Omental fat pad (tissue), 3 donors: ENCODE measurements at regions not wholly inside any gene's neighbourhood (a gene's known extent, or its start where the extent isn't known, plus 50 kb on each side); places are given as distances from the start of the nearest gene placed in this dataset.

Experiments used
- ATAC-seq: fragments of 150-250 bp; one replicate; pipeline ENCODE4 v1.9.1; 2016; ENCODE audit warnings: mild to moderate bottlenecking, moderate library complexity; ENCODE audit not compliant: low FRiP score
- DNase-seq: peaks from one replicate; pipeline ENCODE4 v3.0.0-alpha.2; 2019; ENCODE audit warnings: low spot score
- TF ChIP-seq, protein P1 (sequence below), 3 donors: fragments of 450-650 bp; IDR thresholded peaks; one replicate each; pipeline ENCODE4 v1.5.1; 2016 to 2017; ENCODE audit warnings: antibody characterized with exemption in 3 of 3, mild to moderate bottlenecking in 3 of 3, moderate library complexity in 2 of 3

DNA sequence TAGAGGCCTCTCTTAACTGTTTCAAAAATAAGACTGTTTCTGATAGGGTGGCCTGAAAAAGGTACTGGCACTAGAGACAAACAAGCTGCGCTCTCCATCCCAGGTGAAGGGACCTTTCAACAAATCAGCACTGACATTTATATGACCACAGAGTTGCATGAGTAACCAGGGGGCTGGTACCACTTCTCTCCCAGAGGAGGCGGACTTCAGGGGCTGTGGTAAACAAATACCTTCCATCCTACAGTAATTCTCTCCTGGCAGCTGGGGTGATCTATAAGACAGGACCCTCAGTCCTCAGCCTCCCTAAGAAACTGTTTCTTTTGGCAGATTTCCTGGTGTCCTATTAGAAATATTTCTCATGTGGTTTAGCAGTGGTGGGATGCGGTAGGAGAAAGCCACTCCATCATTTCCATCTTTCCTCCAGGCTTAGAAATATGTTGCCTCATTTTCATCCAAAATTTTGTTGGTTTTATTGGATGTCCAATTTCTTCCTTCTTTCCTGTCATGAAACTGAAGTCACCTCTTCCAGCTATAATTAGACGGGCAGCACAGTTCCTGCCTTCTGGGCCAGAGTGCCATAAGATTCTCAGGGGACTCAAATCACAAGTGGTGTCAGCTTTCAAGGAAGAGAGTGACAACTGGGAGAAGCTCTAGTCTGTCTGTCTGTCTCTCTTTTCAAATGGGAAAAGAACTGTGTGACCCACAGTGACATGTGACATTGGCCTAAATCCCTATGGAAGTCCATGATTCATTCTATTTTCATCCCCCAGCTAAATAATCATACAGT lies 96.4 kb downstream of the CYRIA start:
- ATAC-seq (no peak), DNase-seq (no peak)
- TF ChIP-seq, protein P1, sequence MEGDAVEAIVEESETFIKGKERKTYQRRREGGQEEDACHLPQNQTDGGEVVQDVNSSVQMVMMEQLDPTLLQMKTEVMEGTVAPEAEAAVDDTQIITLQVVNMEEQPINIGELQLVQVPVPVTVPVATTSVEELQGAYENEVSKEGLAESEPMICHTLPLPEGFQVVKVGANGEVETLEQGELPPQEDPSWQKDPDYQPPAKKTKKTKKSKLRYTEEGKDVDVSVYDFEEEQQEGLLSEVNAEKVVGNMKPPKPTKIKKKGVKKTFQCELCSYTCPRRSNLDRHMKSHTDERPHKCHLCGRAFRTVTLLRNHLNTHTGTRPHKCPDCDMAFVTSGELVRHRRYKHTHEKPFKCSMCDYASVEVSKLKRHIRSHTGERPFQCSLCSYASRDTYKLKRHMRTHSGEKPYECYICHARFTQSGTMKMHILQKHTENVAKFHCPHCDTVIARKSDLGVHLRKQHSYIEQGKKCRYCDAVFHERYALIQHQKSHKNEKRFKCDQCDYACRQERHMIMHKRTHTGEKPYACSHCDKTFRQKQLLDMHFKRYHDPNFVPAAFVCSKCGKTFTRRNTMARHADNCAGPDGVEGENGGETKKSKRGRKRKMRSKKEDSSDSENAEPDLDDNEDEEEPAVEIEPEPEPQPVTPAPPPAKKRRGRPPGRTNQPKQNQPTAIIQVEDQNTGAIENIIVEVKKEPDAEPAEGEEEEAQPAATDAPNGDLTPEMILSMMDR (IDR thresholded peaks at IDR 0.05): no peak

DNA sequence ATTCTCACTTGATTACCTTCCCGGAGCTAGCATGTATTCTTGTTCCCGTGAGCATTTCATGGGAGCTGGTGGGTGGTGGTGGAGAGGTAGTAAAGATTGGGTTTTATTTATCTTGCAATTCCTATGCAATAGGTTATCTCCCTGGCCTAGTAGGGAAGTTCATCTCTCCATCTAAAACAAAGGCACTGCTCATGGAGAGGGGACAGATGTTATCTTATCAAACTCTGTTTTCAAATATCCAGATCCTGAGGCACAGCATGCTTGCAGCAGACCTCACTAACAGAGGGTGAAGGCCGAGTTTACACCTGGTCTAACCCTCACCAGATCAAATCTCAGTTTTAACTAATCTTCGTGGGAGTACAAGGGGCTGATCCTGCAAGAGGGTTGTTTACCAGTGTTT lies 98.9 kb downstream of the CYRIA start:
- DNase-seq (no peak), ATAC-seq (no peak)
- TF ChIP-seq, protein P1 (IDR thresholded peaks at IDR 0.05): no peak

DNA sequence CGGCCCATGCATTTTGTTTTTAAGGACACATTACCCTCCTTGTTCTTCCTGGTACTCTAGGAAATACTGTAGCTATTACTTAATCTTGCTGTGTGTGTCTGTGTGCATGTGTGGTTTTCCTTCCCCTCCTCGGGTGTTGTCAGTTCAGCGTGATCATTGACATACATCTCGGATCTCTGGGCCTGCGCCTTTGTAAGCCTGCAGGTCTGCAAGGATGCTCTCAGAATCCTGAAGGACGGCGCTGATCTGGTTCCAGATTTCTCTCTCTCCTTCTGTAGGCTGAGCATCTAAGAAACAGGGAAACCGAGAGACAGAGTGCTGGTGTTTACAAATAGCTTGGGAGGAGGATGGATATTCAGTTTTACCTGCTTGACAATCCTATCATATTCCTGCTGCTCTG lies 100.2 kb downstream of the CYRIA start:
- no peak for ATAC-seq
- TF ChIP-seq, protein P1 (IDR thresholded peaks at IDR 0.05): no peak
- no peak for DNase-seq

DNA sequence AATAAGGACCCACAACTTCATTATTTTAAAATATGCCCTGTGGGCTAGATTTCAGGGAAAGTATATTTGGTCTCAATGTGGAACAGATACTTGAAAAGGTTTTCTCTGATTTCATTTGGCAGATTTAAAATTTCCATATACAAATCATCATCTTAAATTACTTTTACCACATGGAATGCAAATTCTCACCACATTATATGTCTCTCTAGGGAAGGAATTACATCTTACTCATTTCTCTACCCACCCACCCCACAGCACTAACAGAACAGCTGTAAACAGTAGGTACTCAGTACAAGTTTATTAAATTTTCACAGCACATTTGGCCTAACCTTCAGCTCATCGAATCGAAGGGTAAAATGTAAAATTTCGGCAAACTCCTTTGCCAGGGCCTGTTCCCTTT lies 104.0 kb downstream of the CYRIA start:
- TF ChIP-seq, protein P1 (IDR thresholded peaks at IDR 0.05): no peak
- DNase-seq (no peak), ATAC-seq (no peak)

DNA sequence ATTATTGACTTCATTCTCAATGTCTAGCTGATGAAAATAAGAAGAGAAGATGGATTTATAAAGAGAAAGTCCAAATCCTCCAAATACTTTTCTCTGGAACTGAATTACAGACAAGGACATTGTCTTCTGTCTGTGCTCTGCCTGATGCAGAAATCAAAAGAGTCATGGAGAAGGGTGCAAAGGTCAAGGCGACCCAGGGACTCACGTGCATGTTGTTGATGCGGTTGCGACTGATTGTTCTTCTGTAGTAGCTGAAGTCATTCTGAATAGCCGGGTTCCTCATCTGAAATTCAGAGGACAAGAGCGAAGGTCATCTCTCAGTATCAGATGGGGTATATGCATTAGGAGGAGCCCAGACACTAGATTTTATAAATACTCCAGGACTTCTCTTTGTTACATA lies 104.4 kb downstream of the CYRIA start:
- TF ChIP-seq, protein P1 (IDR thresholded peaks at IDR 0.05): no peak
- DNase-seq: no peak
- ATAC-seq: no peak

DNA sequence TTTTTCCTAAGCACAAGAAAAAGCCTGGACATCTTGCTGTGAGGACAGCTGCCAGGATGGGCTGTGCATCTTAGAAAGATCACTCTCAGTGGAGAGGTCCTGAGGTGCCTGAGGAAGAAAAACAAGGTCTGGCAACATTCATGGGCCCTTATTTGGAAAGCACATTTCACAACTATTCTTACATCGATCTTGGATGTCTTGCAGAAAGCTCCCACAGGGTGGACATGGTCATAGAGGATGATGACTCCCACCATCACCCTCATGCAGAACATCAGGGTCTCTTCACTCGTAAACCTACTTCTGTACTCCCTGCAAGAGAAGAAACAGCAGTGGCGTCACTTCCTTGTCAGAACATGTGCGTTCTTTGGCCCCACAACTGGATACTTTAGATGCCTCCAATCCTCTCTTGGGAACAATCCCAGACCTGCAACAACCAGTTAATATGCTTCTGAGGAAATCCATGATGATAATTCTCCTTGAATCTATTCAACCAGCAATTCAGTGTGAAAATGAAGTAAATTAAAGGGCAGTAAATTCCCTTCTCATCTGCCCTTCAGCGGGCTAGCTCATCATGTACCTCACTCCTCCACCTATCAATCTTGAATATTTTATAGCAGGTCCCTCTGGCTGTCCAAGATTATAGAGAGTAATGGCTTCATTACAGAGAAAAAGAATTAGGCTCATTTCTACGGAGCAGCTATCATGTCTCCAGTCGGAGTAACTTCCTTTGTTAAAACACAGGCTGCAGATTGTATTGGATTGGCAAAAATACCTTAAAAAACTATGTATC lies 106.2 kb downstream of the CYRIA start:
- DNase-seq (no peak), ATAC-seq (peak; percentile 54)
- TF ChIP-seq, protein P1 (IDR thresholded peaks at IDR 0.05): no peak
